ENCODE measurements at regions not wholly inside any gene's neighbourhood (a gene's known extent, or its start where the extent isn't known, plus 50 kb on each side); places are given as distances from the start of the nearest gene placed in this dataset.

DNA sequence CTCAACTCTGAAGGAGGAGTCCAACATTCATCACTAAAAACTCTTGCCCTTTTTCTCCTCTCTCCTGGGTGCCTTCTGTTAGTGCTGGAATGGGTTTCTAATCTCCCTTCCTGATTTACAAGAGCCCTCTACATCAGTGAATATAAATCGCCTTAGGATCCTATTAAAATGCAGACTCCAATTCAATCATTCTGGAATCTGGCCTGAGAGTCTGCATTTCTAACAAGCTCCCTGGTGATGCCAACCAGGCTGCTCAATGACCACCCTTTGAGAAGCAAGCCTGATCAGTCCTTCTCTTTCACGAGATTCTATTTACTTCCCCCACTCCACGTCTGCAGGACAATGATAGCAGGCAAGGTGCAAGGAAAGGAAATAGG, 72.8 kb upstream of the E2F3 start:
- Histone ChIP-seq H3K4me1 (ENCODE audit: insufficient read depth, low read length) (no peaks in the 10 kb centered on the region), H3K27me3 (ENCODE audit: control insufficient read depth in 1 of 2, insufficient read depth in 2 of 2, low read length in 2 of 2) (no peaks in the 10 kb centered on the region), H3K4me3 (ENCODE audit: low read length) (no peak overlapping the region), H3K36me3 (ENCODE audit: insufficient read depth, low read length) (no peaks in the 10 kb centered on the region), H3K9me3 (ENCODE audit: control insufficient read depth in 1 of 2, insufficient read depth in 1 of 2, low read length in 2 of 2) (no peaks in the 10 kb centered on the region), H3K27ac (ENCODE audit: low read depth in 1 of 2, low read length in 2 of 2) (no peak overlapping the region)
- H3K27me3 Mint-ChIP-seq, result no peaks in the 10 kb centered on the region
- intact Hi-C loops (cut with DNase I, micrococcal nuclease), result no loop called here
- CTCF ChIA-PET, result no interaction called here
- H3K4me1 Mint-ChIP-seq (ENCODE audit: low read depth), result peaks cover 7% of the 10 kb centered on the region
- POLR2A ChIA-PET, result interaction anchor here (5.9 kb wide), 1 partner anchor 9 kb away, joined by 31 read pairs; no protein-coding TSS in a partner anchor
- no peak for ATAC-seq (ENCODE audit: poor library complexity)
- no peak overlapping the region for H3K4me3 Mint-ChIP-seq
- H3K27ac Mint-ChIP-seq, result no peak overlapping the region
- no peak for DNase-seq
- TF ChIP-seq, protein P1, sequence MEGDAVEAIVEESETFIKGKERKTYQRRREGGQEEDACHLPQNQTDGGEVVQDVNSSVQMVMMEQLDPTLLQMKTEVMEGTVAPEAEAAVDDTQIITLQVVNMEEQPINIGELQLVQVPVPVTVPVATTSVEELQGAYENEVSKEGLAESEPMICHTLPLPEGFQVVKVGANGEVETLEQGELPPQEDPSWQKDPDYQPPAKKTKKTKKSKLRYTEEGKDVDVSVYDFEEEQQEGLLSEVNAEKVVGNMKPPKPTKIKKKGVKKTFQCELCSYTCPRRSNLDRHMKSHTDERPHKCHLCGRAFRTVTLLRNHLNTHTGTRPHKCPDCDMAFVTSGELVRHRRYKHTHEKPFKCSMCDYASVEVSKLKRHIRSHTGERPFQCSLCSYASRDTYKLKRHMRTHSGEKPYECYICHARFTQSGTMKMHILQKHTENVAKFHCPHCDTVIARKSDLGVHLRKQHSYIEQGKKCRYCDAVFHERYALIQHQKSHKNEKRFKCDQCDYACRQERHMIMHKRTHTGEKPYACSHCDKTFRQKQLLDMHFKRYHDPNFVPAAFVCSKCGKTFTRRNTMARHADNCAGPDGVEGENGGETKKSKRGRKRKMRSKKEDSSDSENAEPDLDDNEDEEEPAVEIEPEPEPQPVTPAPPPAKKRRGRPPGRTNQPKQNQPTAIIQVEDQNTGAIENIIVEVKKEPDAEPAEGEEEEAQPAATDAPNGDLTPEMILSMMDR (IDR thresholded peaks at IDR 0.05), result no peak
- H3K9me3 Mint-ChIP-seq, result no peaks in the 10 kb centered on the region
- H3K36me3 Mint-ChIP-seq (ENCODE audit: low read depth), result no peaks in the 10 kb centered on the region

DNA sequence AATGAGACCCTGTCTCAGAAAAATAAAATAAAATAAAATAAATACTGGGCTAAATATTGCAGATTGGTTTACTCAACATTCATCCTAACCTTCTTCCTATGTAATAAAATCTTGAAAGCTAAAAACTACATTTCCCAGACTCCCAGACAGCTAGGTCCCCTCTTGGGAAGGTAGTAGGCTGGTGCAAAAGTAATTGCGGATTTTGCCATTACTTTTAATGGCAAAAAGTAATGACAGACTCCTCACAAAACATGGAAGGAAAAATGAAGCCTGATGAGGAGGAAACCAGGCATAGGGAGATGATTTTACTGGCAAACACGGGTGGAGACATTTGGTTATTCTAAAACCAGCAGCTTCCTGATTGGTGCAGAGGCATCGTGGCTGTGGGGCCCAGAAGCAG, 70.6 kb upstream of the E2F3 start:
- Histone ChIP-seq H3K27ac (ENCODE audit: low read depth in 1 of 2, low read length in 2 of 2) (no peak overlapping the region), H3K4me3 (ENCODE audit: low read length) (no peak overlapping the region), H3K36me3 (ENCODE audit: insufficient read depth, low read length) (no peaks in the 10 kb centered on the region), H3K4me1 (ENCODE audit: insufficient read depth, low read length) (no peaks in the 10 kb centered on the region), H3K9me3 (ENCODE audit: control insufficient read depth in 1 of 2, insufficient read depth in 1 of 2, low read length in 2 of 2) (no peaks in the 10 kb centered on the region), H3K27me3 (ENCODE audit: control insufficient read depth in 1 of 2, insufficient read depth in 2 of 2, low read length in 2 of 2) (no peaks in the 10 kb centered on the region)
- POLR2A ChIA-PET, result interaction anchor here (1.2 to 5.9 kb wide), 4 partner anchors 11 to 73 kb away, joined by 3 to 31 read pairs (median 6); no protein-coding TSS in a partner anchor
- intact Hi-C loops (cut with DNase I, micrococcal nuclease), result no loop called here
- ATAC-seq (ENCODE audit: poor library complexity) (no peak), DNase-seq (no peak)
- no peaks in the 10 kb centered on the region for H3K27me3 Mint-ChIP-seq
- H3K4me3 Mint-ChIP-seq, result no peak overlapping the region
- H3K36me3 Mint-ChIP-seq (ENCODE audit: low read depth), result no peaks in the 10 kb centered on the region
- no peak overlapping the region for H3K27ac Mint-ChIP-seq
- TF ChIP-seq, protein P1 (IDR thresholded peaks at IDR 0.05), result no peak
- H3K9me3 Mint-ChIP-seq, result no peaks in the 10 kb centered on the region
- H3K4me1 Mint-ChIP-seq (ENCODE audit: low read depth), result peaks cover 20% of the 10 kb centered on the region
- CTCF ChIA-PET, result no interaction called here

DNA sequence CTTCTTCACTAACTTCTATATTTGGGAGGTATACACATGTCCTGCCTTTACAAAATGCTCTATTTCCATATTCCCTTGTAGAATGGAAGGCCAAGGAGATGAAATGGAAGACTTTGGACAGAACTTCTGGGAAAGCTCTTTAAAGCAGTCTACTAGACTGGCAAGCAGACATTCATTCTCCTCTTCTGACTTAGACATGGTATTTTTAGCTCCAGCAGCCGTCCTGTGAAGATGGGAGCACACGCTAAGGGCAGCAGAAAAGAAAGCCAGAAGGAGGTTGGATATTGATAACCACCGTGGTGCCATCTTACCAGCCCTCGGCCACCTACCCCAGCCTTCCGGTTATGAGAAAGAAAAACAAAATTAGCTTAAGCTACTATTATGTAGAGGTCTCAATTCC, 70.1 kb upstream of the E2F3 start:
- no peaks in the 10 kb centered on the region for H3K9me3 Mint-ChIP-seq
- H3K4me1 Mint-ChIP-seq (ENCODE audit: low read depth), result peaks cover 26% of the 10 kb centered on the region
- TF ChIP-seq, protein P1 (IDR thresholded peaks at IDR 0.05), result no peak
- no peak for ATAC-seq (ENCODE audit: poor library complexity)
- no peaks in the 10 kb centered on the region for H3K27me3 Mint-ChIP-seq
- no peak overlapping the region for H3K4me3 ChIP-seq (ENCODE audit: low read length)
- no peak overlapping the region for H3K27ac Mint-ChIP-seq
- no peaks in the 10 kb centered on the region for H3K9me3 ChIP-seq (ENCODE audit: control insufficient read depth in 1 of 2, insufficient read depth in 1 of 2, low read length in 2 of 2)
- no peaks in the 10 kb centered on the region for H3K36me3 Mint-ChIP-seq (ENCODE audit: low read depth)
- H3K4me1 ChIP-seq (ENCODE audit: insufficient read depth, low read length), result peaks cover 4% of the 10 kb centered on the region
- H3K4me3 Mint-ChIP-seq, result no peak overlapping the region
- CTCF ChIA-PET, result no interaction called here
- intact Hi-C loops (cut with DNase I, micrococcal nuclease), result no loop called here
- no peak overlapping the region for H3K27ac ChIP-seq (ENCODE audit: low read depth in 1 of 2, low read length in 2 of 2)
- no peaks in the 10 kb centered on the region for H3K36me3 ChIP-seq (ENCODE audit: insufficient read depth, low read length)
- no peaks in the 10 kb centered on the region for H3K27me3 ChIP-seq (ENCODE audit: control insufficient read depth in 1 of 2, insufficient read depth in 2 of 2, low read length in 2 of 2)
- POLR2A ChIA-PET, result interaction anchor here (0.6 to 5.9 kb wide), 5 partner anchors 12 to 78 kb away, joined by 3 to 31 read pairs (median 6); no protein-coding TSS in a partner anchor
- no peak for DNase-seq
